Upper lobe of left lung (tissue), 6 donors: ENCODE measurements at regions not wholly inside any gene's neighbourhood (a gene's known extent, or its start where the extent isn't known, plus 50 kb on each side); places are given as distances from the start of the nearest gene placed in this dataset.
"Not testable (repeated sequence)": the region's sequence is repeated elsewhere in the genome, so short reads cannot be mapped to it uniquely, and the experiment has no call there.

Source experiments
- ATAC-seq, 2 donors: fragments of 200-7000 bp; cut with Tn5 transposase; one replicate each; pipeline ENCODE4 v1.9.1; 2022; ENCODE audit warnings: mild to moderate bottlenecking in 2 of 2, moderate library complexity in 2 of 2; ENCODE audit not compliant: low FRiP score in 2 of 2
- DNase-seq, 2 donors: peaks; one replicate each; pipeline ENCODE4 v3.0.0-alpha.2; 2019 to 2020
- H3K27ac ChIP-seq, 4 donors: fragments of 200-600 bp; sonication (generic); one replicate each; pipeline ENCODE4 v1.5.1; 2016 to 2019
- H3K27me3 ChIP-seq, 4 donors: fragments of 200-600 bp; sonication (generic); one replicate each; pipeline ENCODE4 v1.5.1; 2017 to 2019
- H3K36me3 ChIP-seq, 4 donors: fragments of 200-600 bp; sonication (generic); one replicate each; pipeline ENCODE4 v1.5.1; 2016 to 2019
- H3K4me1 ChIP-seq, 4 donors: fragments of 200-600 bp; sonication (generic); one replicate each; pipeline ENCODE4 v1.5.1; 2018 to 2019
- H3K4me3 ChIP-seq, 4 donors: fragments of 200-600 bp; sonication (generic); one replicate each; pipeline ENCODE4 v1.5.1; 2017 to 2019; ENCODE audit warnings: mild to moderate bottlenecking in 2 of 4, moderate library complexity in 1 of 4
- H3K9me3 ChIP-seq, 4 donors: fragments of 200-600 bp; sonication (generic); one replicate each; pipeline ENCODE4 v1.5.1; 2018 to 2019
- EP300 ChIP-seq, 4 donors: sonication (generic); formaldehyde crosslinking; IDR thresholded peaks; one replicate each; pipeline ENCODE4 v1.5.1; 2017; ENCODE audit warnings: antibody characterized with exemption in 4 of 4, control low read depth in 2 of 4
- POLR2A ChIP-seq, 4 donors: fragments of 450-650 bp; IDR thresholded peaks; one replicate each; pipeline ENCODE4 v1.5.1; 2016 to 2017; ENCODE audit warnings: antibody characterized with exemption in 4 of 4, mild to moderate bottlenecking in 2 of 4
- POLR2AphosphoS5 ChIP-seq, 2 donors: sonication (generic); formaldehyde crosslinking; IDR thresholded peaks; one replicate each; pipeline ENCODE4 v1.5.1; 2017; ENCODE audit warnings: antibody characterized with exemption in 2 of 2
- WGBS, 2 donors: methylation state at CpG; one replicate each; pipeline ENCODE4 v1.1.5; 2017 to 2018; 5-methylcytosine and 5-hydroxymethylcytosine counted together
- TF ChIP-seq, protein P1 (sequence below), 6 experiments: fragments of 450-650 bp in 4 of 6; fragments of 200-600 bp in 2 of 6; sonication (generic) in 2 of 6; IDR thresholded peaks; one replicate each; pipeline ENCODE4 v1.5.1; 2016 to 2019; ENCODE audit warnings: antibody characterized with exemption in 6 of 6
- donor health status: DM: no; HTN: no; CAD: no; lungs with moderate emphysema.
- donor health status: DM: no; HTN: yes; CAD: no; lungs with severe emphysema.

DNA sequence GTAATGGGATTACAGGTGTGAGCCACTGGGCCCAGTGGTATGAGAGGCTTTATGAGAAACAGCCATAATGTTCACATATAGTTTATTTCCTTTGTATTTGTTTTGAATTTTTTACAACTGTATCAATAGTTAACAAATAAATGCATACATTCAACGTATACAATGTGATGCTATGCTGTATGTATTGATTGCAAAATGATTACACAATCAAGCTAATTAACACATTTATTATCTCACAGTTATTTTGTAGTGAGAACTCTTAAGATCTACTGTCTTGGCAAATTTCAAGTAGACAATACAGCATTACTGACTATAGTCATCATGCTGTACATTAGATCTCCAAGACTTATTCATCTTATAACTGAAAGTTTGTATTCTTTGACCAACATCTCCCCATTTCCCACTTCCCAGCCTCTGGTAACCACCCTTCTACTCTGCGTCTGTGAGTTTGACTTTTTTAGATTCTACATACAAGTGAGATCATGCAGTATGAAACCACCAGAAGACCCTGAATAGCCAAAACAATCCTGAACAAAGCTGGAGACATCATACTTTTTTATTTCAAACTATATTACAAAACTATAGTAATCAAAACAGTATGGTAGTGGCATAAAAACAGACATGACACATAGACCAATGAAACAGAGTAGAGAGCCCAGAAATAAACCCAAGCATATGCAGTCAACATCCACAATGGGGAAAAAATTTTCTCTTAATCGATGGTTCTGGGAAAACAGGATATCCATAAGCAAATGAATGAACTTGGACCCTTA is 157.2 kb upstream of the RREB1 start:
- Histone ChIP-seq H3K9me3 (peaks cover 0 to 6% (median 5%) of the 10 kb centered on the region in 4 donors), H3K27ac (no peak overlapping the region), H3K27me3 (no peaks in the 10 kb centered on the region), H3K36me3 (no peaks in the 10 kb centered on the region), H3K4me3 (no peak overlapping the region), H3K4me1 (no peaks in the 10 kb centered on the region)
- TF ChIP-seq POLR2AphosphoS5 (IDR thresholded peaks at IDR 0.05) (no peak), EP300 (IDR thresholded peaks at IDR 0.05) (no peak)
- TF ChIP-seq, protein P1, sequence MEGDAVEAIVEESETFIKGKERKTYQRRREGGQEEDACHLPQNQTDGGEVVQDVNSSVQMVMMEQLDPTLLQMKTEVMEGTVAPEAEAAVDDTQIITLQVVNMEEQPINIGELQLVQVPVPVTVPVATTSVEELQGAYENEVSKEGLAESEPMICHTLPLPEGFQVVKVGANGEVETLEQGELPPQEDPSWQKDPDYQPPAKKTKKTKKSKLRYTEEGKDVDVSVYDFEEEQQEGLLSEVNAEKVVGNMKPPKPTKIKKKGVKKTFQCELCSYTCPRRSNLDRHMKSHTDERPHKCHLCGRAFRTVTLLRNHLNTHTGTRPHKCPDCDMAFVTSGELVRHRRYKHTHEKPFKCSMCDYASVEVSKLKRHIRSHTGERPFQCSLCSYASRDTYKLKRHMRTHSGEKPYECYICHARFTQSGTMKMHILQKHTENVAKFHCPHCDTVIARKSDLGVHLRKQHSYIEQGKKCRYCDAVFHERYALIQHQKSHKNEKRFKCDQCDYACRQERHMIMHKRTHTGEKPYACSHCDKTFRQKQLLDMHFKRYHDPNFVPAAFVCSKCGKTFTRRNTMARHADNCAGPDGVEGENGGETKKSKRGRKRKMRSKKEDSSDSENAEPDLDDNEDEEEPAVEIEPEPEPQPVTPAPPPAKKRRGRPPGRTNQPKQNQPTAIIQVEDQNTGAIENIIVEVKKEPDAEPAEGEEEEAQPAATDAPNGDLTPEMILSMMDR (IDR thresholded peaks at IDR 0.05): no peak
- ATAC-seq (no peak), DNase-seq (no peak)
- 58 to 95% methylated on average over 3 of the region's 3 CpGs for WGBS, 2 donors

DNA sequence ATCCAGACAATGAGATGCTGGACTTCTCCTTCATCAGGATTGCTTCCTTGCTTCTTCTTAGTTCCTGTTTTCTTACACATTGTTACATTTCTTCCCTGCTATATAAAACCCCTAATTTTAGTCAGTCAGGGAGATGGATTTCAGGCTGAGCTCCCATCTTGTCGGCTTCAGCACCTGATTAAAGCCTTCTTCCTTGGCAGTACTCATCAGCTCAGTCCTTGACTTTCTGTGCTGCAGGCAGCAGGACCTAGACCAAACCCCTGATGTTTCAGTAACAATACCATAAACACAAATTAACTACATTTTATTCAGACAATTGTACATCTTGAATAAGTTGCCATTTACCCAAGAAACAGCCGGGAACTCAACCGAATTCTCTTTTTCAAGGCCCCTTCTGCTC is 156.4 kb upstream of the RREB1 start:
- peaks cover 0 to 6% (median 5%) of the 10 kb centered on the region in 4 donors for H3K9me3 ChIP-seq
- H3K36me3 ChIP-seq: no peaks in the 10 kb centered on the region
- no peaks in the 10 kb centered on the region for H3K27me3 ChIP-seq
- H3K27ac ChIP-seq: no peak overlapping the region
- WGBS, 2 donors: 91 to 96% methylated on average over 3 of the region's 3 CpGs
- no peak overlapping the region for H3K4me3 ChIP-seq
- no peak for DNase-seq
- H3K4me1 ChIP-seq: no peaks in the 10 kb centered on the region
- no peak for ATAC-seq
- TF ChIP-seq, protein P1 (IDR thresholded peaks at IDR 0.05): no peak
- TF ChIP-seq POLR2A (IDR thresholded peaks at IDR 0.05): no peak
- TF ChIP-seq POLR2AphosphoS5 (IDR thresholded peaks at IDR 0.05): no peak
- TF ChIP-seq EP300 (IDR thresholded peaks at IDR 0.05): no peak

- 91 to 93% methylated on average over 20 to 33 of the region's 33 CpGs for WGBS, 2 donors
- H3K4me3 ChIP-seq: no peak overlapping the region
These were observed 155.3 kb upstream of the RREB1 start for GRCh38 chr6:6952484-6952883.

DNA sequence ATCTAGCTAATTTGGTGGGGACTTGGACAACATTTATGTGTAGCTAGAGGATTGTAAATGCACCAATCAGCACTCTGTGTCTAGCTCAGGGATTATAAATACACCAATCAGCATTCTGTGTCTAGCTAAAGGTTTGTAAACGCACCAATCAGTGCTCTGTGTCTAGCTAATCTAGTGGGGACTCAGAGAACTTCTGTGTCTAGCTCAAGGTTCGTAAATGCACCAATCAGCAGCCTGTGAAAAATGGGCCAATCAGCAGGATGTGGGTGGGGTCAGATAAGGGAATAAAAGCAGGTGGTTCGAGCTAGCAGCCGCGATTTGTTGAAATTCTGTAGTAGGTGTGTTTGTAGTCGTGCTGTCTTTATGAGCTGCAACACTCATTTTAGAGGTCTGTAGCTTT is 154.8 kb upstream of the RREB1 start:
- 91 to 97% methylated on average over 6 of the region's 6 CpGs for WGBS, 2 donors
- not testable (repeated sequence) for H3K27me3 ChIP-seq, H3K36me3 ChIP-seq, H3K9me3 ChIP-seq, H3K4me1 ChIP-seq, ATAC-seq, H3K4me3 ChIP-seq, DNase-seq, H3K27ac ChIP-seq

More at GRCh38 chr6:6952484-6952883, 155.3 kb upstream of the RREB1 start:
- H3K9me3 ChIP-seq: peaks cover 0 to 6% (median 5%) of the 10 kb centered on the region in 4 donors
- no peak overlapping the region for H3K27ac ChIP-seq
- no peak for TF ChIP-seq EP300 (IDR thresholded peaks at IDR 0.05)
- H3K4me1 ChIP-seq: no peaks in the 10 kb centered on the region
- no peaks in the 10 kb centered on the region for H3K36me3 ChIP-seq
- DNase-seq (peak in 1 of 2 donors; percentile 70), ATAC-seq (no peak)
- no peaks in the 10 kb centered on the region for H3K27me3 ChIP-seq

DNA sequence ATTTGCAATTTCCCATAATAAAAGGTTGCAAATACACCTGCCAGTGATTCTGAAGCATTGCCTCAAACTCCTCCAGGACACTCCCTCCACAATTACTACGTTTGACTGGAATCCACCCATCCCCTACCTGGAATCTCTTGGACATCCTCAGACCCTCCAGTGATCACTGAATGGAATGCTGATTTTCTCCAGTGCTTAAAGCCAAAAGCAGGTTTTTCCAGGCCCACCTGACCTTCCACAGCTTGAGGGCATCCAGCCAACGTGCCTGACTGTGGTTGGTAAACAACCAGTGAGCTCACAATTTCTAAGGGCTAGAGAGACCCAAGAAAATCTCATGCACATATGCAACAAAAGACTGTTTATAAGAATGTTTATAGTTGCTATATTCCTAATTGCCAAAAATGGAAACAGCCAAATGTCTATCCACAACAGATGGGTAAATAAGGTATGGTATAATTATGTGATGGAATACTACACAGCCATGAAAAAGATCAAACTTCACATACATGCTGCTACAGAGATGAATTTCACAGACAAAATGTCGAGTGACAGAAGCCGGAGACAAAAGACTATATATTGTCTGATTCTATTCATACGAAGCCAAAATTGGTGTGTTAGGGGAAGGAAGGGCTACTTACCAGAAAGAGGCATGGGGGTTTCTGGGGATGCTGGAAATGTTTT is 147.1 kb upstream of the RREB1 start:
- no peaks in the 10 kb centered on the region for H3K27me3 ChIP-seq
- TF ChIP-seq POLR2A (IDR thresholded peaks at IDR 0.05) (no peak), EP300 (IDR thresholded peaks at IDR 0.05) (no peak)
- no peaks in the 10 kb centered on the region for H3K4me1 ChIP-seq
- H3K36me3 ChIP-seq: no peaks in the 10 kb centered on the region
- ATAC-seq (no peak), DNase-seq (no peak)
- H3K27ac ChIP-seq: no peak overlapping the region
- H3K9me3 ChIP-seq: no peaks in the 10 kb centered on the region
- no peak overlapping the region for H3K4me3 ChIP-seq
- 77 to 80% methylated on average over 5 of the region's 5 CpGs for WGBS, 2 donors

GRCh38 chr6:6962086-6962485 is 145.7 kb upstream of the RREB1 start:
- Histone ChIP-seq H3K27me3 (no peaks in the 10 kb centered on the region), H3K27ac (no peak overlapping the region), H3K9me3 (no peaks in the 10 kb centered on the region), H3K4me3 (no peak overlapping the region), H3K4me1 (no peaks in the 10 kb centered on the region), H3K36me3 (no peaks in the 10 kb centered on the region)
- DNase-seq: no peak
- TF ChIP-seq EP300 (IDR thresholded peaks at IDR 0.05) (no peak), POLR2A (IDR thresholded peaks at IDR 0.05) (no peak), POLR2AphosphoS5 (IDR thresholded peaks at IDR 0.05) (no peak)
- TF ChIP-seq, protein P1 (IDR thresholded peaks at IDR 0.05): no peak
- WGBS, 2 donors: 98 to 100% methylated on average over 4 of the region's 4 CpGs
- no peak for ATAC-seq
